K562 (cell line): ENCODE measurements at regions not wholly inside any gene's neighbourhood (a gene's known extent, or its start where the extent isn't known, plus 50 kb on each side); places are given as distances from the start of the nearest gene placed in this dataset.

Experiments
- ATAC-seq: fragments of 200-7000 bp; cut with Tn5 transposase; 3 replicates; pipeline ENCODE4 v1.9.1; 2020; ENCODE audit warnings: moderate library complexity
- BruUV-seq: library from RNA; stranded (reverse); fragments of 400-500 nt; replicated peaks from 2 replicates; lab custom pipeline; 2021; lab: Mats Ljungman, UMichigan
- CTCF ChIA-PET: fragments of 300-600 bp; formaldehyde crosslinking; extraction: SDS; loops from one replicate; lab custom pipeline; 2021; ENCODE audit warnings: low intra/inter-chr PET ratio; lab: Yijun Ruan, JAX
- POLR2A ChIA-PET: fragments of 300-600, 350-650 bp; sonication (Branson Sonifier 250); formaldehyde crosslinking; extraction: SDS; loops from one replicate; lab custom pipeline; 2021; ENCODE audit warnings: antibody characterized with exemption, inconsistent platforms; lab: Yijun Ruan, JAX
- DNase-seq, 4 experiments: peaks; one replicate each; pipeline versions ENCODE4 v3.0.0 to v3.0.0-alpha.2; 2011 to 2018; ENCODE audit warnings: low spot score in 3 of 4, mixed read lengths in 3 of 4; ENCODE audit errors: extremely low read depth in 1 of 4
- FAIRE-seq: peaks from 2 replicates; lab custom pipeline; 2011; peaks lifted over from hg19 to GRCh38; lab: Jason Lieb, UNC
- H2AFZ ChIP-seq: 2 replicates; pipeline ENCODE4 v1.6.0; 2011; ENCODE audit warnings: low read depth, low read length, control low read depth, inconsistent platforms
- H3K27ac ChIP-seq: fragments of 200-600 bp; 3 replicates; pipeline ENCODE4 v1.8.0; 2011; ENCODE audit warnings: low read depth, mild to moderate bottlenecking, control low read depth, inconsistent platforms, low read length, moderate library complexity, mixed read lengths; ENCODE audit errors: extremely low read depth
- H3K27me3 ChIP-seq, 2 experiments: fragments of 300-600 bp in 1 of 2; 2 replicates in 1 of 2; 3 replicates in 1 of 2; pipeline versions ENCODE4 v1.6.0 to v1.8.0; 2011; ENCODE audit warnings: inconsistent platforms in 2 of 2, low read length in 2 of 2, mild to moderate bottlenecking in 1 of 2, mixed read lengths in 1 of 2, moderate library complexity in 1 of 2; ENCODE audit not compliant: control insufficient read depth in 2 of 2, insufficient read depth in 2 of 2
- H3K36me3 ChIP-seq: fragments of 300-600 bp; 3 replicates; pipeline ENCODE4 v1.8.0; 2011; ENCODE audit warnings: mild to moderate bottlenecking, low read length, inconsistent platforms; ENCODE audit not compliant: control insufficient read depth, insufficient read depth
- H3K4me1 ChIP-seq, 2 experiments: fragments of 200-600 bp in 1 of 2; replicated peaks in 1 of 2; 2 replicates in 1 of 2; 3 replicates in 1 of 2; pipeline versions ENCODE4 v1.5.1 to v1.8.0; 2011; ENCODE audit warnings: inconsistent platforms in 2 of 2, low read length in 2 of 2, mild to moderate bottlenecking in 1 of 2, mixed read lengths in 1 of 2, moderate library complexity in 1 of 2; ENCODE audit not compliant: control insufficient read depth in 2 of 2, insufficient read depth in 2 of 2
- H3K4me2 ChIP-seq: 2 replicates; pipeline ENCODE4 v1.6.1; 2011; ENCODE audit warnings: low read length, control low read depth, inconsistent platforms, mixed read lengths; ENCODE audit not compliant: insufficient read depth
- H3K4me3 ChIP-seq: fragments of 200-600 bp; sonication (generic), shearing (Covaris generic); 2 replicates; pipeline ENCODE4 v1.5.1; 2016; ENCODE audit warnings: control low read depth, inconsistent platforms
- H3K79me2 ChIP-seq: fragments of 200-600 bp; 3 replicates; pipeline ENCODE4 v1.8.0; 2011; ENCODE audit warnings: low read length, inconsistent platforms; ENCODE audit not compliant: control insufficient read depth, insufficient read depth
- H3K9ac ChIP-seq, 2 experiments: 2 replicates each; pipeline versions ENCODE4 v1.6.0 to v1.6.1; 2011; ENCODE audit warnings: low read depth in 2 of 2, low read length in 2 of 2, control low read depth in 1 of 2, inconsistent platforms in 1 of 2, mild to moderate bottlenecking in 1 of 2, mixed read lengths in 1 of 2; ENCODE audit not compliant: insufficient read depth in 1 of 2
- H3K9me1 ChIP-seq: one replicate; pipeline ENCODE4 v1.6.0; 2011; ENCODE audit warnings: inconsistent platforms, mild to moderate bottlenecking, low read length, moderate library complexity; ENCODE audit not compliant: control insufficient read depth, insufficient read depth
- H3K9me3 ChIP-seq: replicated peaks from 2 replicates; pipeline ENCODE4 v1.5.1; 2011; ENCODE audit warnings: low read depth, low read length, inconsistent platforms; ENCODE audit not compliant: control insufficient read depth, insufficient read depth
- H4K20me1 ChIP-seq: replicated peaks from 2 replicates; pipeline ENCODE4 v1.6.1; 2011; ENCODE audit warnings: low read length, inconsistent platforms, mixed read lengths; ENCODE audit not compliant: control insufficient read depth, insufficient read depth
- ARHGAP35 ChIP-seq: fragments of 450-650 bp; IDR thresholded peaks from 2 replicates; pipeline ENCODE4 v1.6.1; 2018; ENCODE audit not compliant: partially characterized antibody
- ATF3 ChIP-seq, 2 experiments: fragments of 450-650 bp in 1 of 2; sonication (generic) in 1 of 2; formaldehyde crosslinking in 1 of 2; IDR thresholded peaks in 1 of 2; conservative IDR thresholded peaks in 1 of 2; 2 replicates each; pipeline versions ENCODE4 v1.6.1 to v1.8.1; 2016 to 2023; ENCODE audit warnings: mild to moderate bottlenecking in 2 of 2, moderate library complexity in 2 of 2, inconsistent platforms in 1 of 2, missing genetic modification reagents in 1 of 2
- ELK3 ChIP-seq: fragments of 450-650 bp; formaldehyde crosslinking; IDR thresholded peaks from 2 replicates; pipeline ENCODE4 v1.4.0; 2020; ENCODE audit warnings: mild to moderate bottlenecking
- FOXP4 ChIP-seq: sonication (generic); formaldehyde crosslinking; IDR thresholded peaks from 2 replicates; pipeline ENCODE4 v1.8.0; 2022; ENCODE audit warnings: mild to moderate bottlenecking, missing genetic modification reagents, borderline replicate concordance
- HNRNPLL ChIP-seq: fragments of 200-400 bp; formaldehyde crosslinking; IDR thresholded peaks from 2 replicates; pipeline ENCODE4 v1.6.1; 2017; ENCODE audit warnings: low read length, low read depth, mild to moderate bottlenecking; ENCODE audit not compliant: poor library complexity, severe bottlenecking
- MCM3 ChIP-seq: fragments of 450-650 bp; IDR thresholded peaks from 2 replicates; pipeline ENCODE4 v1.6.1; 2016
- RBM34 ChIP-seq: fragments of 200-400 bp; formaldehyde crosslinking; IDR thresholded peaks from 2 replicates; pipeline ENCODE4 v1.6.1; 2018; ENCODE audit warnings: low read length, borderline replicate concordance; ENCODE audit not compliant: insufficient read depth
- SMARCC2 ChIP-seq: fragments of 450-650 bp; IDR thresholded peaks from 2 replicates; pipeline ENCODE4 v1.6.1; 2017; ENCODE audit warnings: antibody characterized with exemption, moderate library complexity, mild to moderate bottlenecking, low read depth
- ZFP30 ChIP-seq: fragments of 250-450 bp; sonication (Bioruptor Pico); IDR thresholded peaks from 2 replicates; pipeline ENCODE4 v1.8.0; 2022; ENCODE audit warnings: moderate library complexity, mild to moderate bottlenecking, inconsistent platforms, borderline replicate concordance
- ZNF133 ChIP-seq: fragments of 250-450 bp; sonication (Bioruptor Pico); IDR thresholded peaks from 2 replicates; pipeline ENCODE4 v1.4.0; 2020; ENCODE audit warnings: mild to moderate bottlenecking
- ZNF717 ChIP-seq: fragments of 250-450 bp; sonication (Bioruptor Pico); IDR thresholded peaks from 2 replicates; pipeline ENCODE4 v1.5.0; 2021
- ZNF740 ChIP-seq, 3 experiments: fragments of 200-800 bp in 1 of 3; sonication (Bioruptor generic) in 1 of 3; sonication (generic) in 1 of 3; formaldehyde crosslinking in 1 of 3; IDR thresholded peaks; 2 replicates each; pipeline versions ENCODE4 v1.6.1 to v1.8.0; 2016 to 2022; ENCODE audit warnings: mild to moderate bottlenecking in 2 of 3, missing compliant biosample characterization in 2 of 3, missing genetic modification characterization in 2 of 3, missing genetic modification reagents in 1 of 3
- ZNF780A ChIP-seq: fragments of 250-450 bp; sonication (Bioruptor Pico); IDR thresholded peaks from 2 replicates; pipeline ENCODE4 v1.5.0; 2021; ENCODE audit warnings: mild to moderate bottlenecking
- WGBS: fragments of 100-300 bp; shearing (Covaris generic); methylation state at CpG from one replicate; pipeline ENCODE4 v1.1.6; 2016; ENCODE audit warnings: low coverage, mixed read lengths; ENCODE audit not compliant: insufficient coverage; ENCODE audit errors: missing lambda C conversion rate; 5-methylcytosine and 5-hydroxymethylcytosine counted together
- in situ Hi-C: fragments of 300-500 bp; cut with MboI; formaldehyde crosslinking; loops from 4 replicates; pipeline ENCODE4 v1.15.0; 2018; ENCODE audit warnings: inconsistent platforms, mixed read lengths
- intact Hi-C: fragments of 100-400 bp; cut with micrococcal nuclease; formaldehyde crosslinking; loops from 2 replicates; pipeline ENCODE4 v1.14.2; 2022

GRCh38 chr5:174294891-174295620 lies 249.6 kb downstream of the NSG2 start (continued):
- no peak for TF ChIP-seq FOXP4 (CRISPR knock-in tag)
- TF ChIP-seq HNRNPLL, result no peak
- no peak for TF ChIP-seq ZFP30
- no peak for TF ChIP-seq ELK3 (CRISPR knock-in tag)

GRCh38 chr5:174295702-174296436 lies 250.4 kb downstream of the NSG2 start:
- H3K4me3 ChIP-seq, result no peak overlapping the region
- H3K79me2 ChIP-seq, result no peaks in the 10 kb centered on the region
- H3K4me2 ChIP-seq, result no peak overlapping the region
- CTCF ChIA-PET, result no interaction called here
- intact Hi-C loops (no loop called here), in situ Hi-C loops (no loop called here)
- no peaks in the 10 kb centered on the region for H3K9me3 ChIP-seq
- WGBS, result 0% methylated on average over 8 of the region's 8 CpGs
- H2AFZ ChIP-seq, result no peak overlapping the region
- ATAC-seq (no peak), DNase-seq (no peak), FAIRE-seq (no peak)
- no peaks in the 10 kb centered on the region for H3K27me3 ChIP-seq
- BruUV-seq, result no TSS peak
- no peak overlapping the region for H3K27ac ChIP-seq
- H3K9ac ChIP-seq, result no peak overlapping the region
- H4K20me1 ChIP-seq, result no peaks in the 10 kb centered on the region
- POLR2A ChIA-PET, result no interaction called here
- no peaks in the 10 kb centered on the region for H3K9me1 ChIP-seq
- no peaks in the 10 kb centered on the region for H3K4me1 ChIP-seq
- no peaks in the 10 kb centered on the region for H3K36me3 ChIP-seq
- TF ChIP-seq ZNF717 (no peak), MCM3 (no peak), ZNF740 (CRISPR knock-in tag; IDR thresholded peaks at IDR 0.05) (no peak), ZNF740 (tag; IDR thresholded peaks at IDR 0.05) (no peak), ATF3 (IDR thresholded peaks at IDR 0.05) (no peak), ATF3 (CRISPR knock-in tag; conservative IDR thresholded peaks at IDR 0.05) (no peak), RBM34 (no peak), ZNF133 (no peak), SMARCC2 (no peak), ARHGAP35 (no peak), ZNF780A (CRISPR knock-in tag) (no peak)
